ENCODE measurements at regions not wholly inside any gene's neighbourhood (a gene's known extent, or its start where the extent isn't known, plus 50 kb on each side); places are given as distances from the start of the nearest gene placed in this dataset.

DNA sequence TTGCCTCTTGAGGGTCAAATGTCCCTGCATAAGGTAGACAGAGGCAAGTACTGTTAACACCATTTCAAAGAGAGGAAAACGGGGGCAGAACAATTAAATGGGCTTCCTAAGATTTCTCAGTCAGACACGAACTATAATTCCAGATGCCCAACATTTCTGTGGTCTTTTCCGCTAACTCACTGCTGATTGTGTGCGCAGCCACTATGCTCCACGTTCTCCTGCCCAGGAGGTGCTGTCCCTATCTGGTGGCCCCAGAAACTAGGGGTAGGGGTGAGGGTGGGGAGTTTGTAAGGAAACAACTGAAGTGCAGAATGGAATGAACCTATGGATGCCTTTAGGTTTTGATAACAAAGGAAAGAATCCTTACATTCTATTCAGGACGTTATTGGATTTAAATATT, 86.1 kb upstream of the BACH2 start:
- no peak for DNase-seq
- no peak overlapping the region for H2AFZ ChIP-seq (ENCODE audit: low read depth)
- CTCF ChIA-PET: interaction anchor here (2.0 kb wide), 1 partner anchor 10 kb away, joined by 11 read pairs; no protein-coding TSS in a partner anchor
- no peaks in the 10 kb centered on the region for H3K79me2 ChIP-seq (ENCODE audit: insufficient read depth)
- no peaks in the 10 kb centered on the region for H4K20me1 ChIP-seq (ENCODE audit: insufficient read depth)
- H3K36me3 ChIP-seq (replicated peaks in 1 of 2; ENCODE audit: control insufficient read depth in 1 of 2, insufficient read depth in 2 of 2, low read length in 1 of 2): no peaks in the 10 kb centered on the region
- 73% methylated on average over 6 of the region's 6 CpGs for WGBS (ENCODE audit: low lambda C conversion rate)
- no peaks in the 10 kb centered on the region for H3K9me3 ChIP-seq
- no peak for TF ChIP-seq POLR2AphosphoS5 (IDR thresholded peaks at IDR 0.05; ENCODE audit: low read depth, low read length)
- no peak for TF ChIP-seq TCF12 (IDR thresholded peaks at IDR 0.05)
- no peak for TF ChIP-seq GATA2 (CRISPR knock-in tag; IDR thresholded peaks at IDR 0.05)
- TF ChIP-seq NRF1 (IDR thresholded peaks at IDR 0.05; ENCODE audit: low read depth, low read length): no peak
- TF ChIP-seq SIN3A (IDR thresholded peaks at IDR 0.05; ENCODE audit: borderline replicate concordance, low read depth, low read length): no peak
- no peak for TF ChIP-seq EP300 (IDR thresholded peaks at IDR 0.05; ENCODE audit: borderline replicate concordance in 1 of 2, low read depth in 1 of 2, low read length in 1 of 2)
- TF ChIP-seq, protein P1, sequence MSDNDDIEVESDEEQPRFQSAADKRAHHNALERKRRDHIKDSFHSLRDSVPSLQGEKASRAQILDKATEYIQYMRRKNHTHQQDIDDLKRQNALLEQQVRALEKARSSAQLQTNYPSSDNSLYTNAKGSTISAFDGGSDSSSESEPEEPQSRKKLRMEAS (IDR thresholded peaks at IDR 0.05; ENCODE audit: low read depth): no peak
- TF ChIP-seq EZH2phosphoT487 (IDR thresholded peaks at IDR 0.05; ENCODE audit: borderline replicate concordance, low read depth): no peak
- TF ChIP-seq, protein P2, sequence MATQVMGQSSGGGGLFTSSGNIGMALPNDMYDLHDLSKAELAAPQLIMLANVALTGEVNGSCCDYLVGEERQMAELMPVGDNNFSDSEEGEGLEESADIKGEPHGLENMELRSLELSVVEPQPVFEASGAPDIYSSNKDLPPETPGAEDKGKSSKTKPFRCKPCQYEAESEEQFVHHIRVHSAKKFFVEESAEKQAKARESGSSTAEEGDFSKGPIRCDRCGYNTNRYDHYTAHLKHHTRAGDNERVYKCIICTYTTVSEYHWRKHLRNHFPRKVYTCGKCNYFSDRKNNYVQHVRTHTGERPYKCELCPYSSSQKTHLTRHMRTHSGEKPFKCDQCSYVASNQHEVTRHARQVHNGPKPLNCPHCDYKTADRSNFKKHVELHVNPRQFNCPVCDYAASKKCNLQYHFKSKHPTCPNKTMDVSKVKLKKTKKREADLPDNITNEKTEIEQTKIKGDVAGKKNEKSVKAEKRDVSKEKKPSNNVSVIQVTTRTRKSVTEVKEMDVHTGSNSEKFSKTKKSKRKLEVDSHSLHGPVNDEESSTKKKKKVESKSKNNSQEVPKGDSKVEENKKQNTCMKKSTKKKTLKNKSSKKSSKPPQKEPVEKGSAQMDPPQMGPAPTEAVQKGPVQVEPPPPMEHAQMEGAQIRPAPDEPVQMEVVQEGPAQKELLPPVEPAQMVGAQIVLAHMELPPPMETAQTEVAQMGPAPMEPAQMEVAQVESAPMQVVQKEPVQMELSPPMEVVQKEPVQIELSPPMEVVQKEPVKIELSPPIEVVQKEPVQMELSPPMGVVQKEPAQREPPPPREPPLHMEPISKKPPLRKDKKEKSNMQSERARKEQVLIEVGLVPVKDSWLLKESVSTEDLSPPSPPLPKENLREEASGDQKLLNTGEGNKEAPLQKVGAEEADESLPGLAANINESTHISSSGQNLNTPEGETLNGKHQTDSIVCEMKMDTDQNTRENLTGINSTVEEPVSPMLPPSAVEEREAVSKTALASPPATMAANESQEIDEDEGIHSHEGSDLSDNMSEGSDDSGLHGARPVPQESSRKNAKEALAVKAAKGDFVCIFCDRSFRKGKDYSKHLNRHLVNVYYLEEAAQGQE (IDR thresholded peaks at IDR 0.05; ENCODE audit: low read depth, low read length): no peak
- TF ChIP-seq FOSL2 (IDR thresholded peaks at IDR 0.05; ENCODE audit: borderline replicate concordance, low read depth): no peak
- TF ChIP-seq ELF1 (IDR thresholded peaks at IDR 0.05): no peak
- TF ChIP-seq NFIC (IDR thresholded peaks at IDR 0.05; ENCODE audit: borderline replicate concordance): no peak
- TF ChIP-seq TAF1 (IDR thresholded peaks at IDR 0.05; ENCODE audit: borderline replicate concordance, low read depth, low read length): no peak
- no peak for TF ChIP-seq YY1 (IDR thresholded peaks at IDR 0.05; ENCODE audit: low read depth)
- TF ChIP-seq RXRA (IDR thresholded peaks at IDR 0.05; ENCODE audit: borderline replicate concordance, low read depth): no peak
- H3K4me1 ChIP-seq (ENCODE audit: control insufficient read depth in 1 of 2, insufficient read depth in 2 of 2, low read depth in 1 of 2, low read length in 1 of 2): no peaks in the 10 kb centered on the region; a peak in 1 of 4 replicates
- H3K27me3 ChIP-seq (ENCODE audit: insufficient read depth): no peaks in the 10 kb centered on the region; the same call in 1 of the 2 replicates
- H3K4me2 ChIP-seq: no peak overlapping the region
- no peaks in the 10 kb centered on the region for H3F3A ChIP-seq (replicated peaks; ENCODE audit: insufficient read depth)
- POLR2A ChIA-PET: no interaction called here
- no peak overlapping the region for H3K27ac ChIP-seq (ENCODE audit: low read depth in 2 of 2, low read length in 1 of 2)
- H3K4me3 ChIP-seq (ENCODE audit: low read depth in 2 of 2, low read length in 1 of 2): no peak overlapping the region
- no peak overlapping the region for H3K9ac ChIP-seq
- no peaks in the 10 kb centered on the region for H3K9me2 ChIP-seq
